ENCODE measurements at regions not wholly inside any gene's neighbourhood (a gene's known extent, or its start where the extent isn't known, plus 50 kb on each side); places are given as distances from the start of the nearest gene placed in this dataset.

GRCh38 chr1:229842302-229843255, 216.5 kb downstream of the URB2 start:
- Histone ChIP-seq H3K36me3 (ENCODE audit: control insufficient read depth, insufficient read depth, low read length) (no peaks in the 10 kb centered on the region), H3K27me3 (replicated peaks; ENCODE audit: control insufficient read depth, insufficient read depth, low read length) (no peaks in the 10 kb centered on the region), H3K4me3 (replicated peaks; ENCODE audit: low read depth, low read length) (no peak overlapping the region)
- no peak for DNase-seq (ENCODE audit: extremely low read depth, insufficient read length)
- no peak for TF ChIP-seq CTCF (IDR thresholded peaks at IDR 0.05; ENCODE audit: insufficient read depth, low read length, poor library complexity, severe bottlenecking)

GRCh38 chr1:229843627-229844238, 217.7 kb downstream of the URB2 start:
- Histone ChIP-seq H3K27me3 (replicated peaks; ENCODE audit: control insufficient read depth, insufficient read depth, low read length) (no peaks in the 10 kb centered on the region), H3K36me3 (ENCODE audit: control insufficient read depth, insufficient read depth, low read length) (no peaks in the 10 kb centered on the region), H3K4me3 (replicated peaks; ENCODE audit: low read depth, low read length) (no peak overlapping the region)
- DNase-seq (ENCODE audit: extremely low read depth, insufficient read length): no peak
- TF ChIP-seq CTCF (IDR thresholded peaks at IDR 0.05; ENCODE audit: insufficient read depth, low read length, poor library complexity, severe bottlenecking): peak; percentile 16

- H3K27me3 ChIP-seq (replicated peaks; ENCODE audit: control insufficient read depth, insufficient read depth, low read length): no peaks in the 10 kb centered on the region
- no peak for TF ChIP-seq CTCF (IDR thresholded peaks at IDR 0.05; ENCODE audit: insufficient read depth, low read length, poor library complexity, severe bottlenecking)
- no peak for DNase-seq (ENCODE audit: extremely low read depth, insufficient read length)
- no peaks in the 10 kb centered on the region for H3K36me3 ChIP-seq (ENCODE audit: control insufficient read depth, insufficient read depth, low read length)
- H3K4me3 ChIP-seq (replicated peaks; ENCODE audit: low read depth, low read length): no peak overlapping the region
Observed at GRCh38 chr1:229844675-229845074, 218.6 kb downstream of the URB2 start.

- Histone ChIP-seq H3K36me3 (ENCODE audit: control insufficient read depth, insufficient read depth, low read length) (no peaks in the 10 kb centered on the region), H3K27me3 (replicated peaks; ENCODE audit: control insufficient read depth, insufficient read depth, low read length) (no peaks in the 10 kb centered on the region), H3K4me3 (replicated peaks; ENCODE audit: low read depth, low read length) (no peak overlapping the region)
- no peak for TF ChIP-seq CTCF (IDR thresholded peaks at IDR 0.05; ENCODE audit: insufficient read depth, low read length, poor library complexity, severe bottlenecking)
- DNase-seq (ENCODE audit: extremely low read depth, insufficient read length): no peak
Observed at GRCh38 chr1:229845410-229846138, 219.5 kb downstream of the URB2 start.

GRCh38 chr1:229846351-229846750, 220.3 kb downstream of the URB2 start:
- Histone ChIP-seq H3K36me3 (ENCODE audit: control insufficient read depth, insufficient read depth, low read length) (no peaks in the 10 kb centered on the region), H3K27me3 (replicated peaks; ENCODE audit: control insufficient read depth, insufficient read depth, low read length) (no peaks in the 10 kb centered on the region), H3K4me3 (replicated peaks; ENCODE audit: low read depth, low read length) (no peak overlapping the region)
- TF ChIP-seq CTCF (IDR thresholded peaks at IDR 0.05; ENCODE audit: insufficient read depth, low read length, poor library complexity, severe bottlenecking): no peak
- DNase-seq (ENCODE audit: extremely low read depth, insufficient read length): no peak

All from GM06990 (cell line).